ENCODE measurements at regions not wholly inside any gene's neighbourhood (a gene's known extent, or its start where the extent isn't known, plus 50 kb on each side); places are given as distances from the start of the nearest gene placed in this dataset.

DNA sequence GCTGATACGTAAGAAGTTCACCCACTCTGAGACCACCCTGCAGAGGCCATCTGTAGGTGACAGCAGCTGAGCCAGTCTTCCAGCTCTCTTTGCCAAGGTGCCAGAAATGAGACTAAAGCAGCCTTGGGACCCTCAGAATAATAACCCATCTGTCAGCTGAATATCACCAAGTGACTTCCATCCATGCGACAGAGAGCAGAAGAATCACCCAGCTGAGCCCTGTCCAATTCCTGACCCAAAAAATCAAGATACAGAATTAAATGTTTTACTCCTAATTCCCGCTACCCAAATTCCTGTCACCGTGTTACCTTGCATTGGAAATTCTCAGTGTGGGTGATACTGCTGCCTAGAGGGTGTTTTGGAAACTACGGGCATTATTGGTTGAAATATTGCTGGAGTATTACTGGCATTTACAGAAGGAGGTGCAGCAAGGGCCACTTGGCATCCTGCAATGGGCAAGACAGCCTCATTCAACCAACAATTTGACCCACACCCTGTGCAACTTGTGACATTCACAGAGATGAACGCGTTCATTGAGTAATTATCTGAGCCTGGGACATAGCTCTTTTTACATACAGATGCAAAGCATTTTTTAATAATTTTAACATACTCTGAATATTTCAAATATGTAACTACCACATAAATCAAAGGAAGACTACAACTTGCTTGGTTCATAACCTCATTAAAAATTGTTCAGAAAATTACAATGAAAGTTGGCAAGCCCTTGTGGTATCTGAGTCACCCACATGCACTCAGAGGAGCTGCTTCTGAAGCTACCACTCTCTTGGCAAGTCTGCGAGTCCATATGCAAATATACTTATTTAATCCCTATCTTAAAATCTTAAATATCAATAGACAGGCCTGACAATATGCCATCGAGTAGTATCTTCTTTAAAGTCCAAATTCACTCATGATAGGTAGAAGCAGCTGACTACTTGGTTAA lies 126.6 kb downstream of the C16orf95 start:
- TF ChIP-seq, protein P1, sequence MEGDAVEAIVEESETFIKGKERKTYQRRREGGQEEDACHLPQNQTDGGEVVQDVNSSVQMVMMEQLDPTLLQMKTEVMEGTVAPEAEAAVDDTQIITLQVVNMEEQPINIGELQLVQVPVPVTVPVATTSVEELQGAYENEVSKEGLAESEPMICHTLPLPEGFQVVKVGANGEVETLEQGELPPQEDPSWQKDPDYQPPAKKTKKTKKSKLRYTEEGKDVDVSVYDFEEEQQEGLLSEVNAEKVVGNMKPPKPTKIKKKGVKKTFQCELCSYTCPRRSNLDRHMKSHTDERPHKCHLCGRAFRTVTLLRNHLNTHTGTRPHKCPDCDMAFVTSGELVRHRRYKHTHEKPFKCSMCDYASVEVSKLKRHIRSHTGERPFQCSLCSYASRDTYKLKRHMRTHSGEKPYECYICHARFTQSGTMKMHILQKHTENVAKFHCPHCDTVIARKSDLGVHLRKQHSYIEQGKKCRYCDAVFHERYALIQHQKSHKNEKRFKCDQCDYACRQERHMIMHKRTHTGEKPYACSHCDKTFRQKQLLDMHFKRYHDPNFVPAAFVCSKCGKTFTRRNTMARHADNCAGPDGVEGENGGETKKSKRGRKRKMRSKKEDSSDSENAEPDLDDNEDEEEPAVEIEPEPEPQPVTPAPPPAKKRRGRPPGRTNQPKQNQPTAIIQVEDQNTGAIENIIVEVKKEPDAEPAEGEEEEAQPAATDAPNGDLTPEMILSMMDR (IDR thresholded peaks at IDR 0.05): no peak
- Histone ChIP-seq H3K36me3 (no peaks in the 10 kb centered on the region), H3K9me3 (peaks cover 4 to 18% of the 10 kb centered on the region in 2 donors), H3K27me3 (no peaks in the 10 kb centered on the region), H3K4me3 (no peak overlapping the region), H3K4me1 (no peaks in the 10 kb centered on the region), H3K27ac (no peak overlapping the region)
- no peak for DNase-seq (ENCODE audit: low spot score)

DNA sequence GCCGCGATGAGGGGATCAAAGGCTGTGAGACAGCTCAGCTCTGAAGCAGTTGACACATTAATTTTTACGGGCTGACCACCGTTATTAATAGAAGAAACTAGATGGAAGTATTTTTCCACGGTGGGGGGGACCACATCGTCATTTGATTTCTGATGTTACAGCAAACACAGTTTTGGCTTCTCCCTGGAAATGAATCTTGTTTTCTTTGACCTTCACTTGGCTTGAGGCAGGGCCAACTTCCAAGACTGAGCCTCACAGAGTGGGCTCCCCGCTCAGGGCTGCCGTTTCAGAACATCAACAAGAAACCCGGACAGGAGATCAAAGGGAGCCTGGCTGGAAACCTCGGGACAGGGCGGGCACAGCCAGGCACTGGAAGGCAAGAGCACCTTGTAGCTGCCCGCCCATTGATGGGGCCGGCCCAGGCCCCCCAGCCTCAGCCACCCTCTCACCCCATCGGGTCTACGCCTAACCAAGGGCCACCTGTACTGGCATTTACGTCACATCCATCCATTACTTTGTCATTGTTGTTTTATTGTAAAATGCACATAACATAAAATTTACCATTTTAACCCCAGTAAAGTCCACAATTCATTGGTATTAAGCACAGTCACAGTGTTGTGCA lies 124.6 kb downstream of the C16orf95 start:
- Histone ChIP-seq H3K4me1 (no peaks in the 10 kb centered on the region), H3K27ac (no peak overlapping the region), H3K9me3 (peaks cover 4 to 18% of the 10 kb centered on the region in 2 donors), H3K27me3 (no peaks in the 10 kb centered on the region), H3K4me3 (no peak overlapping the region), H3K36me3 (no peaks in the 10 kb centered on the region)
- no peak for DNase-seq (ENCODE audit: low spot score)
- TF ChIP-seq, protein P1 (IDR thresholded peaks at IDR 0.05): no peak

DNA sequence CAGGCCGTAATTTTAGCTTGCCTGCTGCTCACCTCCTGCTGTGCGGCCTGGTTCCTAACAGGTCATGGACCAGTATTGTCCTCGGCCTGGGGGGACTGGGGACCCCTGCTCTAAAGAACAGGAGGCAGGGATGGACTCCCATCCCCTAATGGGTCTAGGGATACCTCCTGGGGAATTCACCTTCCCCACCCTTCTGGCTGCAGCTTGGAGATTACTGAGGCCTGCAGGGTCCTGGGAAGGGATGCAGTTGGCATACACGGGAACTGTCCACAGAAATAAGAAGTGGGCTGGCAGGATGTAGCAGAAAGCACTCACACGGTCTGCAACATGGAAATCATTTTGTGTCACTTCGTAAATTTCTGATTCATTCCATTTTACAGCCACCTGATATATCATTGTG lies 123.0 kb downstream of the C16orf95 start:
- no peaks in the 10 kb centered on the region for H3K27me3 ChIP-seq
- no peak overlapping the region for H3K27ac ChIP-seq
- DNase-seq (ENCODE audit: low spot score): no peak
- no peaks in the 10 kb centered on the region for H3K4me1 ChIP-seq
- H3K36me3 ChIP-seq: no peaks in the 10 kb centered on the region
- peaks cover 4 to 18% of the 10 kb centered on the region in 2 donors for H3K9me3 ChIP-seq
- no peak overlapping the region for H3K4me3 ChIP-seq
- TF ChIP-seq, protein P1 (IDR thresholded peaks at IDR 0.05): no peak

DNA sequence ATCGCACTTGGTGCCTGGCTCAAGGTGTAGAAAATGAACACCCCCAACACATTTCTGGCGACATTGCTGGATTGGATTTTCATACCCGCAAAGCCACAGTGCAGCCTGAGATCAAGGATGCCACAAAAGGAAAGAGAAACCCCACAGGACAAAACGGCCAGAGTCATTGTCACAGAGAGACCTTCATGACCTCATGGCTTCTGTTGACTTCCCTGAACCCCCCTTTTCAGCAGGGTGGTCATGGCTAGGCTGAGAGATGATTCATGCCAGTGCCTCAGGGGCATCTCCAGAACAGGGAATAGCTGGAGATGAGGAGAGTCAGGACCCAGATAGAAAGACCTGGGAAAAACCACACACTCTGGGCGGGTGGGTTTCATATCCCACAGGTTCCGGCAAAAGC lies 122.0 kb downstream of the C16orf95 start:
- TF ChIP-seq, protein P1 (IDR thresholded peaks at IDR 0.05): no peak
- H3K9me3 ChIP-seq: peaks cover 4 to 9% of the 10 kb centered on the region in 2 donors
- no peaks in the 10 kb centered on the region for H3K4me1 ChIP-seq
- H3K27me3 ChIP-seq: no peaks in the 10 kb centered on the region
- H3K27ac ChIP-seq: no peak overlapping the region
- H3K4me3 ChIP-seq: no peak overlapping the region
- H3K36me3 ChIP-seq: no peaks in the 10 kb centered on the region
- no peak for DNase-seq (ENCODE audit: low spot score)

DNA sequence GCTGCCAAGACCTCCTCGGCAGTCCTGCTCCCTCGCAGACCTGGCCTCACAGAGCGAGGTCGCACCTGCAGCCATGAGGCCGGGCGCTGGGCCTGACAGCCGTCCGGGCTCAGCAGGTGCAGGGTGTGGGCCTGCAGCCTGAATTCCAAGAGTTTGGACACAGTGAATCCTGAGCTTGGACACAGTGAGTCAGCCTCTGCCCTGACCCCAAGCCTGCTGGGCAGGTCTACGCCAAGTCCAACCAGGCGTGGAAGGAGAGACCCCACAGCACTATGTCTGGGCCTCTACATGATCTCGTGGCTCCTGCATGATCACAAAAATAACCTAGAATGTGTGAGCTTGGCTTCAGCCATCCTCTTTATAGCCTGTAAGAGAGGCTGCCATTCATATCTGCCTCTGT lies 121.0 kb downstream of the C16orf95 start:
- Histone ChIP-seq H3K27me3 (no peaks in the 10 kb centered on the region), H3K4me3 (no peak overlapping the region), H3K4me1 (no peaks in the 10 kb centered on the region), H3K36me3 (no peaks in the 10 kb centered on the region), H3K9me3 (no peaks in the 10 kb centered on the region), H3K27ac (no peak overlapping the region)
- DNase-seq (ENCODE audit: low spot score): no peak
- TF ChIP-seq, protein P1 (IDR thresholded peaks at IDR 0.05): no peak
